ENCODE measurements at regions not wholly inside any gene's neighbourhood (a gene's known extent, or its start where the extent isn't known, plus 50 kb on each side); places are given as distances from the start of the nearest gene placed in this dataset.

GRCh38 chr6:119466226-119466625 is 116.7 kb upstream of the MAN1A1 start:
- DNase-seq, result no peak

GRCh38 chr6:119463081-119463626 is 113.6 kb upstream of the MAN1A1 start:
- no peak for DNase-seq

GRCh38 chr6:119461187-119461586 is 111.6 kb upstream of the MAN1A1 start:
- DNase-seq, result no peak

GRCh38 chr6:119459207-119459974 is 109.8 kb upstream of the MAN1A1 start:
- no peak for DNase-seq

- no peak for DNase-seq
These were observed 105.2 kb upstream of the MAN1A1 start for GRCh38 chr6:119454714-119455113.

- no peak for DNase-seq
These were observed 104.0 kb upstream of the MAN1A1 start for GRCh38 chr6:119453242-119454200.

GRCh38 chr6:119449331-119450156 is 100.0 kb upstream of the MAN1A1 start:
- no peak for DNase-seq

GRCh38 chr6:119447921-119448320 is 98.4 kb upstream of the MAN1A1 start:
- no peak for DNase-seq

- DNase-seq, result no peak
These were observed 97.0 kb upstream of the MAN1A1 start for GRCh38 chr6:119446609-119447008.

GRCh38 chr6:119446115-119446554 is 96.6 kb upstream of the MAN1A1 start:
- no peak for DNase-seq

GRCh38 chr6:119445666-119446065 is 96.1 kb upstream of the MAN1A1 start:
- no peak for DNase-seq

- no peak for DNase-seq
These were observed 95.3 kb upstream of the MAN1A1 start for GRCh38 chr6:119444642-119445557.

- no peak for DNase-seq
These were observed 94.6 kb upstream of the MAN1A1 start for GRCh38 chr6:119443993-119444641.

GRCh38 chr6:119442776-119443184 is 93.2 kb upstream of the MAN1A1 start:
- no peak for DNase-seq

- no peak for DNase-seq
These were observed 91.4 kb upstream of the MAN1A1 start for GRCh38 chr6:119440953-119441352.

GRCh38 chr6:119436583-119436982 is 87.0 kb upstream of the MAN1A1 start:
- no peak for DNase-seq

- DNase-seq, result no peak
These were observed 82.2 kb upstream of the MAN1A1 start for GRCh38 chr6:119431799-119432198.

GRCh38 chr6:119430805-119431204 is 81.2 kb upstream of the MAN1A1 start:
- no peak for DNase-seq

- no peak for DNase-seq
These were observed 79.1 kb upstream of the MAN1A1 start for GRCh38 chr6:119428633-119429032.

- no peak for DNase-seq
These were observed 77.1 kb upstream of the MAN1A1 start for GRCh38 chr6:119426619-119427018.

- no peak for DNase-seq
These were observed 74.4 kb upstream of the MAN1A1 start for GRCh38 chr6:119423996-119424395.
